ENCODE measurements at regions not wholly inside any gene's neighbourhood (a gene's known extent, or its start where the extent isn't known, plus 50 kb on each side); places are given as distances from the start of the nearest gene placed in this dataset.

- H3K27me3 Mint-ChIP-seq (ENCODE audit: unreplicated experiment) = no peaks in the 10 kb centered on the region
Measured at GRCh38 chr5:73370095-73370494, 78.5 kb downstream of the FOXD1 start.

GRCh38 chr5:73369278-73369677 lies 79.3 kb downstream of the FOXD1 start:
- H3K36me3 Mint-ChIP-seq (ENCODE audit: low read depth, unreplicated experiment) = no peaks in the 10 kb centered on the region
- TF ChIP-seq, protein P1, sequence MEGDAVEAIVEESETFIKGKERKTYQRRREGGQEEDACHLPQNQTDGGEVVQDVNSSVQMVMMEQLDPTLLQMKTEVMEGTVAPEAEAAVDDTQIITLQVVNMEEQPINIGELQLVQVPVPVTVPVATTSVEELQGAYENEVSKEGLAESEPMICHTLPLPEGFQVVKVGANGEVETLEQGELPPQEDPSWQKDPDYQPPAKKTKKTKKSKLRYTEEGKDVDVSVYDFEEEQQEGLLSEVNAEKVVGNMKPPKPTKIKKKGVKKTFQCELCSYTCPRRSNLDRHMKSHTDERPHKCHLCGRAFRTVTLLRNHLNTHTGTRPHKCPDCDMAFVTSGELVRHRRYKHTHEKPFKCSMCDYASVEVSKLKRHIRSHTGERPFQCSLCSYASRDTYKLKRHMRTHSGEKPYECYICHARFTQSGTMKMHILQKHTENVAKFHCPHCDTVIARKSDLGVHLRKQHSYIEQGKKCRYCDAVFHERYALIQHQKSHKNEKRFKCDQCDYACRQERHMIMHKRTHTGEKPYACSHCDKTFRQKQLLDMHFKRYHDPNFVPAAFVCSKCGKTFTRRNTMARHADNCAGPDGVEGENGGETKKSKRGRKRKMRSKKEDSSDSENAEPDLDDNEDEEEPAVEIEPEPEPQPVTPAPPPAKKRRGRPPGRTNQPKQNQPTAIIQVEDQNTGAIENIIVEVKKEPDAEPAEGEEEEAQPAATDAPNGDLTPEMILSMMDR (IDR thresholded peaks at IDR 0.05; ENCODE audit: unreplicated experiment) = no peak
- no peak overlapping the region for H3K4me3 Mint-ChIP-seq (ENCODE audit: unreplicated experiment)
- H3K27ac Mint-ChIP-seq (ENCODE audit: unreplicated experiment) = no peak overlapping the region
- H3K4me1 Mint-ChIP-seq (ENCODE audit: unreplicated experiment) = no peaks in the 10 kb centered on the region
- H3K27me3 Mint-ChIP-seq (ENCODE audit: unreplicated experiment) = no peaks in the 10 kb centered on the region
- no peak for DNase-seq (ENCODE audit: low spot score)
- H3K9me3 Mint-ChIP-seq (ENCODE audit: unreplicated experiment) = no peaks in the 10 kb centered on the region

More at GRCh38 chr5:73370095-73370494, 78.5 kb downstream of the FOXD1 start:
- Mint-ChIP-seq H3K9me3 (ENCODE audit: unreplicated experiment) (no peaks in the 10 kb centered on the region), H3K27ac (ENCODE audit: unreplicated experiment) (no peak overlapping the region), H3K36me3 (ENCODE audit: low read depth, unreplicated experiment) (no peaks in the 10 kb centered on the region), H3K4me1 (ENCODE audit: unreplicated experiment) (no peaks in the 10 kb centered on the region), H3K4me3 (ENCODE audit: unreplicated experiment) (no peak overlapping the region)
- DNase-seq (ENCODE audit: low spot score) = no peak
- TF ChIP-seq, protein P1 (IDR thresholded peaks at IDR 0.05; ENCODE audit: unreplicated experiment) = no peak

DNA sequence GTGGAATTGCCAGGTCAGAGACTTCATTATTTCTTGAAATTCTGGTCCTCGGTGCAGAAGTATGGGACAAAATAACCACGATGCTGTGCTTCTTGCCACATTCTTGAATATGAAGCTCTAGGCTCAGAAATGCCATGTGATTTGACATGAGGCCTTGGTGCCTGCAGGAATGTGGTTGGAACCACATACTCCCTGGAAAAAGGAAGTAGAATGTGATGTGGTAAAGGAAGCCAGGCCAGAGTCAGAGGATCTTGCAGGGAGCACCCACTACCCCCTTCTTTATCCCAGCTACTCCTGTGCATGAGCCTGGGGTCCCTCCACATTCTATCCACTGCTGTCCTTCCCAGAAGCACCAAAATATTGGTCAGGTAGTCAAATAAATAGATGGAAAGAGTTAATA lies 80.9 kb downstream of the FOXD1 start:
- Mint-ChIP-seq H3K27me3 (ENCODE audit: unreplicated experiment) (no peaks in the 10 kb centered on the region), H3K4me3 (ENCODE audit: unreplicated experiment) (no peak overlapping the region), H3K9me3 (ENCODE audit: unreplicated experiment) (no peaks in the 10 kb centered on the region), H3K27ac (ENCODE audit: unreplicated experiment) (no peak overlapping the region), H3K4me1 (ENCODE audit: unreplicated experiment) (no peaks in the 10 kb centered on the region), H3K36me3 (ENCODE audit: low read depth, unreplicated experiment) (no peaks in the 10 kb centered on the region)
- TF ChIP-seq, protein P1 (IDR thresholded peaks at IDR 0.05; ENCODE audit: unreplicated experiment) = no peak
- DNase-seq (ENCODE audit: low spot score) = no peak

- Mint-ChIP-seq H3K9me3 (ENCODE audit: unreplicated experiment) (no peaks in the 10 kb centered on the region), H3K36me3 (ENCODE audit: low read depth, unreplicated experiment) (no peaks in the 10 kb centered on the region), H3K4me3 (ENCODE audit: unreplicated experiment) (no peak overlapping the region), H3K4me1 (ENCODE audit: unreplicated experiment) (no peaks in the 10 kb centered on the region), H3K27ac (ENCODE audit: unreplicated experiment) (no peak overlapping the region), H3K27me3 (ENCODE audit: unreplicated experiment) (peaks cover 1% of the 10 kb centered on the region)
- no peak for DNase-seq (ENCODE audit: low spot score)
- TF ChIP-seq, protein P1 (IDR thresholded peaks at IDR 0.05; ENCODE audit: unreplicated experiment) = no peak
Measured at GRCh38 chr5:73365990-73366667, 82.4 kb downstream of the FOXD1 start.

DNA sequence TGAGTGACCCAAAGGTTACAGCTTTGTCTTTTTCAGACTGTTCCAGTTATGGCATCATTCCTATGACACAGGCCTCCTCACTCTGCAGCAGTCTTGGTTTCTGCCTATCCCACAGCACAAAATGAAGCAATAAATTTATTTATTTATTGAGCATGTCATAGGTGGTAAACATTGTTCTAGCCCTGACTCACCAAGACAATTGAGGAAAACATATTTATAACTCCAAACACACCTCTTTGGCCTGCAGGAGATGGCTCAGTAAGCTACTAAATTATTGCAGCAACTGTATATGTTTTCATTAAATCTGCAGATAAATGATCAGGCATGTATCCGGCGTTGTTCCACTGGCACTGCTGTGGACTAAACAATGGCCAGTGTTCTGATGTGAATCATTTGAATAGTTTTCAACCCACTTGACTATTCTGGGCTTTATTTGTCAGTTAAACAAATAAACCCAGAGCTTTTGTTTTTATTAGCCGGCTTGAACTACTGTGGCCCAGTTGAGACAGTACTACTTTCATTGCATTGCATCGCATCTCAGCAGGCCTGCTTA lies 83.2 kb downstream of the FOXD1 start:
- Mint-ChIP-seq H3K27ac (ENCODE audit: unreplicated experiment) (no peak overlapping the region), H3K4me1 (ENCODE audit: unreplicated experiment) (no peaks in the 10 kb centered on the region), H3K9me3 (ENCODE audit: unreplicated experiment) (no peaks in the 10 kb centered on the region), H3K27me3 (ENCODE audit: unreplicated experiment) (peaks cover 1% of the 10 kb centered on the region), H3K4me3 (ENCODE audit: unreplicated experiment) (no peak overlapping the region), H3K36me3 (ENCODE audit: low read depth, unreplicated experiment) (no peaks in the 10 kb centered on the region)
- TF ChIP-seq, protein P1 (IDR thresholded peaks at IDR 0.05; ENCODE audit: unreplicated experiment) = no peak
- no peak for DNase-seq (ENCODE audit: low spot score)

Measured in endothelial cell (in vitro differentiated cells).